ENCODE measurements at regions not wholly inside any gene's neighbourhood (a gene's known extent, or its start where the extent isn't known, plus 50 kb on each side); places are given as distances from the start of the nearest gene placed in this dataset.

- Histone ChIP-seq H3K4me3 (ENCODE audit: low read length) (no peak overlapping the region), H3K27me3 (ENCODE audit: control insufficient read depth, low read length) (no peaks in the 10 kb centered on the region; the same call in 1 of the 2 replicates), H3K9me2 (replicated peaks; ENCODE audit: control insufficient read depth, low read length) (no peaks in the 10 kb centered on the region), H4K20me1 (ENCODE audit: control insufficient read depth, insufficient read depth, low read depth, low read length) (no peaks in the 10 kb centered on the region), H3K36me3 (ENCODE audit: control insufficient read depth, low read length) (no peaks in the 10 kb centered on the region), H3K4me1 (ENCODE audit: control insufficient read depth, low read length) (no peaks in the 10 kb centered on the region), H3K79me2 (ENCODE audit: control insufficient read depth, low read length) (no peaks in the 10 kb centered on the region), H3K9me3 (ENCODE audit: control insufficient read depth, insufficient read depth, low read length) (no peaks in the 10 kb centered on the region), H3K4me2 (ENCODE audit: low read length) (no peak overlapping the region), H3K27ac (ENCODE audit: low read depth, low read length) (no peak overlapping the region), H3F3A (ENCODE audit: control insufficient read depth, insufficient read depth) (no peaks in the 10 kb centered on the region)
- no peak for TF ChIP-seq EZH2phosphoT487 (IDR thresholded peaks at IDR 0.05; ENCODE audit: borderline replicate concordance, low read length)
- TF ChIP-seq, protein P1, sequence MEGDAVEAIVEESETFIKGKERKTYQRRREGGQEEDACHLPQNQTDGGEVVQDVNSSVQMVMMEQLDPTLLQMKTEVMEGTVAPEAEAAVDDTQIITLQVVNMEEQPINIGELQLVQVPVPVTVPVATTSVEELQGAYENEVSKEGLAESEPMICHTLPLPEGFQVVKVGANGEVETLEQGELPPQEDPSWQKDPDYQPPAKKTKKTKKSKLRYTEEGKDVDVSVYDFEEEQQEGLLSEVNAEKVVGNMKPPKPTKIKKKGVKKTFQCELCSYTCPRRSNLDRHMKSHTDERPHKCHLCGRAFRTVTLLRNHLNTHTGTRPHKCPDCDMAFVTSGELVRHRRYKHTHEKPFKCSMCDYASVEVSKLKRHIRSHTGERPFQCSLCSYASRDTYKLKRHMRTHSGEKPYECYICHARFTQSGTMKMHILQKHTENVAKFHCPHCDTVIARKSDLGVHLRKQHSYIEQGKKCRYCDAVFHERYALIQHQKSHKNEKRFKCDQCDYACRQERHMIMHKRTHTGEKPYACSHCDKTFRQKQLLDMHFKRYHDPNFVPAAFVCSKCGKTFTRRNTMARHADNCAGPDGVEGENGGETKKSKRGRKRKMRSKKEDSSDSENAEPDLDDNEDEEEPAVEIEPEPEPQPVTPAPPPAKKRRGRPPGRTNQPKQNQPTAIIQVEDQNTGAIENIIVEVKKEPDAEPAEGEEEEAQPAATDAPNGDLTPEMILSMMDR (IDR thresholded peaks at IDR 0.05; ENCODE audit: low read depth, low read length, poor library complexity, severe bottlenecking), result no peak
Measured at GRCh38 chr20:24737212-24737850, 211.7 kb upstream of the CST7 start.

DNA sequence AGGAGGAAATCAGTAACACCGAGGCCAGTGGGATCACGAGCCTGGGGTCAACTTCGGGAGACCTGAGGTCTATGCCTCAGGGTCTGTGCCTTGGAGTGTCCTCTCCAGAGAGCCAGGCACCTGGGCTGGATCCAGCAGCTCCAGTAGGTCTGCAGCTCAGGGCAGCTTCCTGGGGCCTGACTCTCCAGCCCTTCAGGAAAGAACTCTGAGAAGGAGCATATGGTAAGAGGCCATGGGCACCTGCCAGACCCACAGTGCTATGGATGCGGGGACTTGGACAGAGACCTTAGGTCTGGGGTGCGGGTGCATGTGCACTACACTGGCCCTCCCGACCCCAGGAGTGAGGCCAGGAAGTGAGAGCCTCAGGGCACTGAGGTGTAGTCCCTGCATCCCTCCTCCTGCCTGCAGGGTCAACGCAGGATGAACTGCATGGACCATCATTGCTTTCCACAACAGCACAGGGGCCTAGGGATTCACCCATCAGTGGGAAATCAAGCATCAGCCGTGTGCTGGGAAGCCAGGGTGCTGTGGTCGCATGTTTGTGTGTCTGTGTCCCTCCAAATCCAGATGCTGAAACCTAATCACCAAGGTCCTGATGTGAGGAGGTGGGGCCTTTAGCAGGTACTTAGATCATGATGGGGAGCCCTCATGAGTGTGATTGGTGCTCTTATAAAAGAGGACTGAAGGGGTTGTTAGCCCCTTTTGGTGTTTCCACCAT is 210.9 kb upstream of the CST7 start:
- Histone ChIP-seq H3K36me3 (ENCODE audit: control insufficient read depth, low read length) (no peaks in the 10 kb centered on the region), H3K9me3 (ENCODE audit: control insufficient read depth, insufficient read depth, low read length) (no peaks in the 10 kb centered on the region), H3F3A (ENCODE audit: control insufficient read depth, insufficient read depth) (no peaks in the 10 kb centered on the region), H3K4me2 (ENCODE audit: low read length) (no peak overlapping the region), H3K27me3 (ENCODE audit: control insufficient read depth, low read length) (no peaks in the 10 kb centered on the region; the same call in 1 of the 2 replicates), H3K4me1 (ENCODE audit: control insufficient read depth, low read length) (no peaks in the 10 kb centered on the region), H4K20me1 (ENCODE audit: control insufficient read depth, insufficient read depth, low read depth, low read length) (no peaks in the 10 kb centered on the region), H3K9me2 (replicated peaks; ENCODE audit: control insufficient read depth, low read length) (no peaks in the 10 kb centered on the region), H3K4me3 (ENCODE audit: low read length) (no peak overlapping the region), H3K27ac (ENCODE audit: low read depth, low read length) (no peak overlapping the region), H3K79me2 (ENCODE audit: control insufficient read depth, low read length) (no peaks in the 10 kb centered on the region)
- no peak for TF ChIP-seq EZH2phosphoT487 (IDR thresholded peaks at IDR 0.05; ENCODE audit: borderline replicate concordance, low read length)
- TF ChIP-seq, protein P1 (IDR thresholded peaks at IDR 0.05; ENCODE audit: low read depth, low read length, poor library complexity, severe bottlenecking), result no peak

GRCh38 chr20:24738981-24739633 is 210.0 kb upstream of the CST7 start:
- Histone ChIP-seq H3K27ac (ENCODE audit: low read depth, low read length) (no peak overlapping the region), H3K27me3 (ENCODE audit: control insufficient read depth, low read length) (no peaks in the 10 kb centered on the region; the same call in 1 of the 2 replicates), H3F3A (ENCODE audit: control insufficient read depth, insufficient read depth) (no peaks in the 10 kb centered on the region), H3K4me1 (ENCODE audit: control insufficient read depth, low read length) (no peaks in the 10 kb centered on the region), H3K4me2 (ENCODE audit: low read length) (no peak overlapping the region), H3K79me2 (ENCODE audit: control insufficient read depth, low read length) (no peaks in the 10 kb centered on the region), H3K9me3 (ENCODE audit: control insufficient read depth, insufficient read depth, low read length) (no peaks in the 10 kb centered on the region), H3K4me3 (ENCODE audit: low read length) (no peak overlapping the region), H3K9me2 (replicated peaks; ENCODE audit: control insufficient read depth, low read length) (no peaks in the 10 kb centered on the region), H4K20me1 (ENCODE audit: control insufficient read depth, insufficient read depth, low read depth, low read length) (no peaks in the 10 kb centered on the region), H3K36me3 (ENCODE audit: control insufficient read depth, low read length) (no peaks in the 10 kb centered on the region)
- TF ChIP-seq, protein P1 (IDR thresholded peaks at IDR 0.05; ENCODE audit: low read depth, low read length, poor library complexity, severe bottlenecking), result no peak
- no peak for TF ChIP-seq EZH2phosphoT487 (IDR thresholded peaks at IDR 0.05; ENCODE audit: borderline replicate concordance, low read length)

Measured in DOHH2 (cell line).